ENCODE measurements at regions not wholly inside any gene's neighbourhood (a gene's known extent, or its start where the extent isn't known, plus 50 kb on each side); places are given as distances from the start of the nearest gene placed in this dataset.

- CTCF ChIA-PET (ENCODE audit: low intra/inter-chr PET ratio): no interaction called here
- no peak overlapping the region for H3K9ac ChIP-seq (ENCODE audit: insufficient read depth in 1 of 2, low read depth in 2 of 2, low read length in 2 of 2)
- H3K4me1 ChIP-seq (replicated peaks in 1 of 2; ENCODE audit: control insufficient read depth in 2 of 2, insufficient read depth in 2 of 2, low read length in 2 of 2): no peaks in the 10 kb centered on the region; a peak in 2 of 5 replicates
- POLR2A ChIA-PET: no interaction called here
- TF ChIP-seq ZNF354B (CRISPR knock-in tag; IDR thresholded peaks at IDR 0.05) (no peak), CEBPB (tag; IDR thresholded peaks at IDR 0.05) (peak; percentile 72), STAT5A (IDR thresholded peaks at IDR 0.05; ENCODE audit: borderline replicate concordance, low read length) (peak; percentile 57; the same call in 1 of the 2 replicates)
- intact Hi-C loops (cut with micrococcal nuclease): loop anchor here (10.0 kb wide), 1 partner anchor 352 kb away; the partner anchor contains the start of gene KCNJ2
- H4K20me1 ChIP-seq (replicated peaks; ENCODE audit: control insufficient read depth, insufficient read depth, low read length): no peaks in the 10 kb centered on the region
- H3K27ac ChIP-seq (ENCODE audit: extremely low read depth, low read depth, low read length): no peak overlapping the region
- H3K4me3 ChIP-seq: no peak overlapping the region
- no peaks in the 10 kb centered on the region for H3K79me2 ChIP-seq (ENCODE audit: control insufficient read depth, insufficient read depth, low read length)
- BruUV-seq (replicated peaks): no TSS peak
- WGBS (ENCODE audit: insufficient coverage, low coverage, missing lambda C conversion rate): 6% methylated on average over 4 of the region's 4 CpGs
- in situ Hi-C loops (cut with MboI): no loop called here
- ATAC-seq: peak; percentile 61; the same call in 2 of the 3 replicates
- no peak overlapping the region for H3K4me2 ChIP-seq (ENCODE audit: insufficient read depth, low read length)
- H3K9me3 ChIP-seq (replicated peaks; ENCODE audit: control insufficient read depth, insufficient read depth, low read depth, low read length): no peaks in the 10 kb centered on the region
- peak in 1 of 4 experiments; percentile 37 for DNase-seq (ENCODE audit: extremely low read depth in 1 of 4, low spot score in 3 of 4)
- H3K36me3 ChIP-seq (ENCODE audit: control insufficient read depth, insufficient read depth, low read length): no peaks in the 10 kb centered on the region
- H3K9me1 ChIP-seq (ENCODE audit: control insufficient read depth, insufficient read depth, low read length): no peaks in the 10 kb centered on the region
- no peak overlapping the region for H2AFZ ChIP-seq (ENCODE audit: low read depth, low read length)
- no peaks in the 10 kb centered on the region for H3K27me3 ChIP-seq (ENCODE audit: control insufficient read depth in 2 of 2, insufficient read depth in 2 of 2, low read length in 2 of 2)
- FAIRE-seq: no peak
Measured at GRCh38 chr17:69812240-69812837, 262.7 kb upstream of the KCNJ16 start.

GRCh38 chr17:69814031-69814430, 261.0 kb upstream of the KCNJ16 start:
- Histone ChIP-seq H3K36me3 (ENCODE audit: control insufficient read depth, insufficient read depth, low read length) (no peaks in the 10 kb centered on the region), H2AFZ (ENCODE audit: low read depth, low read length) (no peak overlapping the region), H3K27ac (ENCODE audit: extremely low read depth, low read depth, low read length) (no peak overlapping the region), H3K4me2 (ENCODE audit: insufficient read depth, low read length) (no peak overlapping the region), H4K20me1 (replicated peaks; ENCODE audit: control insufficient read depth, insufficient read depth, low read length) (no peaks in the 10 kb centered on the region), H3K27me3 (ENCODE audit: control insufficient read depth in 2 of 2, insufficient read depth in 2 of 2, low read length in 2 of 2) (no peaks in the 10 kb centered on the region), H3K9me3 (replicated peaks; ENCODE audit: control insufficient read depth, insufficient read depth, low read depth, low read length) (no peaks in the 10 kb centered on the region), H3K9ac (ENCODE audit: insufficient read depth in 1 of 2, low read depth in 2 of 2, low read length in 2 of 2) (no peak overlapping the region), H3K4me1 (replicated peaks in 1 of 2; ENCODE audit: control insufficient read depth in 2 of 2, insufficient read depth in 2 of 2, low read length in 2 of 2) (no peaks in the 10 kb centered on the region; a peak in 2 of 5 replicates), H3K79me2 (ENCODE audit: control insufficient read depth, insufficient read depth, low read length) (no peaks in the 10 kb centered on the region), H3K9me1 (ENCODE audit: control insufficient read depth, insufficient read depth, low read length) (no peaks in the 10 kb centered on the region), H3K4me3 (no peak overlapping the region)
- ChIA-PET POLR2A (no interaction called here), CTCF (ENCODE audit: low intra/inter-chr PET ratio) (no interaction called here)
- DNase-seq (ENCODE audit: extremely low read depth in 1 of 4, low spot score in 3 of 4) (no peak), ATAC-seq (no peak), FAIRE-seq (peak; percentile 23)
- in situ Hi-C loops (cut with MboI) (no loop called here), intact Hi-C loops (cut with micrococcal nuclease) (loop anchor here (10.0 kb wide), 1 partner anchor 351 kb away; the partner anchor contains the start of gene KCNJ2)
- 16% methylated on average over 2 of the region's 2 CpGs for WGBS (ENCODE audit: insufficient coverage, low coverage, missing lambda C conversion rate)
- TF ChIP-seq PHB (CRISPR knock-in tag; IDR thresholded peaks at IDR 0.05) (no peak), KAT2B (IDR thresholded peaks at IDR 0.05; ENCODE audit: low read depth, low read length) (no peak), EZH2 (IDR thresholded peaks at IDR 0.05; ENCODE audit: borderline replicate concordance, low read depth, low read length) (no peak), POLR3G (IDR thresholded peaks at IDR 0.05; ENCODE audit: extremely low read depth, insufficient read length, insufficient replicate concordance) (no peak)
- no TSS peak for BruUV-seq (replicated peaks)

Data from K562 (cell line).